WTC11 (cell line): ENCODE measurements at regions not wholly inside any gene's neighbourhood (a gene's known extent, or its start where the extent isn't known, plus 50 kb on each side); places are given as distances from the start of the nearest gene placed in this dataset.

Experiments used
- ATF1 ChIP-seq: sonication (generic); formaldehyde crosslinking; IDR thresholded peaks from 2 replicates; pipeline ENCODE4 v1.8.1; 2023; ENCODE audit warnings: mild to moderate bottlenecking, moderate library complexity, missing genetic modification reagents
- CREB1 ChIP-seq: sonication (generic); formaldehyde crosslinking; IDR thresholded peaks from 2 replicates; pipeline ENCODE4 v1.8.0; 2023; ENCODE audit warnings: mild to moderate bottlenecking, missing genetic modification reagents
- CREM ChIP-seq: sonication (generic); formaldehyde crosslinking; IDR thresholded peaks from 2 replicates; pipeline ENCODE4 v1.8.1; 2022; ENCODE audit warnings: mild to moderate bottlenecking, missing genetic modification reagents, moderate library complexity
- TF ChIP-seq, protein P1 (sequence below): sonication (generic); formaldehyde crosslinking; IDR thresholded peaks from 2 replicates; pipeline ENCODE4 v1.8.1; 2023; ENCODE audit warnings: mild to moderate bottlenecking, missing genetic modification reagents, borderline replicate concordance
- TF ChIP-seq, protein P2 (sequence below): sonication (generic); formaldehyde crosslinking; IDR thresholded peaks from 2 replicates; pipeline ENCODE4 v1.8.1; 2022; ENCODE audit warnings: mild to moderate bottlenecking, moderate library complexity, missing genetic modification reagents
- TF ChIP-seq, protein P3 (sequence below): sonication (generic); formaldehyde crosslinking; IDR thresholded peaks from 2 replicates; pipeline ENCODE4 v1.8.1; 2023; ENCODE audit warnings: mild to moderate bottlenecking, missing genetic modification reagents, moderate library complexity
- TF ChIP-seq, protein P4 (sequence below): fragments of 200-600 bp; IDR thresholded peaks from 2 replicates; pipeline ENCODE4 v1.8.0; 2022; ENCODE audit warnings: antibody characterized with exemption
- TF ChIP-seq, protein P5 (sequence below): sonication (generic); formaldehyde crosslinking; conservative IDR thresholded peaks from 2 replicates; pipeline ENCODE4 v1.8.1; 2022; ENCODE audit warnings: mild to moderate bottlenecking, missing genetic modification reagents
- TF ChIP-seq, protein P6 (sequence below): sonication (generic); formaldehyde crosslinking; IDR thresholded peaks from 2 replicates; pipeline ENCODE4 v1.8.1; 2023; ENCODE audit warnings: mild to moderate bottlenecking, missing genetic modification reagents

DNA sequence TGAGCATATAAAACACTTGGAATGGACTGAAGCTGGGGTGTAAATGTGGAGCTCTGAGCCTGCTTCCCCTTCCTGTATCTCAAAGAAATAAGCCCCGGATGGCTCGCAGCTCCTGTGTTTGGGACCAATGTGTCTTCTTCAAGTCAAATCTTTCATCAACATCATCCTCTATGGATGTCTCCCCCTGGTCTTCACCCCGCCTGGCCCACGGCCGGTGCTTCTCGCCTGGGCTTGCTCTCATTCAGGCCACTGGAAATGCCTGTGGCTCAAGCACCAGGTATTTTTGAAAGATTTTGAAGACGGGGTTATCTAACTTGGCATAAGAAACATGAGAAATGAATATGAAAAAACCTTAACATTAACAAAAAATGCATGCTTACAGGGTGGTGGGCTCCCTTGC is 769.8 kb downstream of the BRD1 start:
- TF ChIP-seq, protein P1, sequence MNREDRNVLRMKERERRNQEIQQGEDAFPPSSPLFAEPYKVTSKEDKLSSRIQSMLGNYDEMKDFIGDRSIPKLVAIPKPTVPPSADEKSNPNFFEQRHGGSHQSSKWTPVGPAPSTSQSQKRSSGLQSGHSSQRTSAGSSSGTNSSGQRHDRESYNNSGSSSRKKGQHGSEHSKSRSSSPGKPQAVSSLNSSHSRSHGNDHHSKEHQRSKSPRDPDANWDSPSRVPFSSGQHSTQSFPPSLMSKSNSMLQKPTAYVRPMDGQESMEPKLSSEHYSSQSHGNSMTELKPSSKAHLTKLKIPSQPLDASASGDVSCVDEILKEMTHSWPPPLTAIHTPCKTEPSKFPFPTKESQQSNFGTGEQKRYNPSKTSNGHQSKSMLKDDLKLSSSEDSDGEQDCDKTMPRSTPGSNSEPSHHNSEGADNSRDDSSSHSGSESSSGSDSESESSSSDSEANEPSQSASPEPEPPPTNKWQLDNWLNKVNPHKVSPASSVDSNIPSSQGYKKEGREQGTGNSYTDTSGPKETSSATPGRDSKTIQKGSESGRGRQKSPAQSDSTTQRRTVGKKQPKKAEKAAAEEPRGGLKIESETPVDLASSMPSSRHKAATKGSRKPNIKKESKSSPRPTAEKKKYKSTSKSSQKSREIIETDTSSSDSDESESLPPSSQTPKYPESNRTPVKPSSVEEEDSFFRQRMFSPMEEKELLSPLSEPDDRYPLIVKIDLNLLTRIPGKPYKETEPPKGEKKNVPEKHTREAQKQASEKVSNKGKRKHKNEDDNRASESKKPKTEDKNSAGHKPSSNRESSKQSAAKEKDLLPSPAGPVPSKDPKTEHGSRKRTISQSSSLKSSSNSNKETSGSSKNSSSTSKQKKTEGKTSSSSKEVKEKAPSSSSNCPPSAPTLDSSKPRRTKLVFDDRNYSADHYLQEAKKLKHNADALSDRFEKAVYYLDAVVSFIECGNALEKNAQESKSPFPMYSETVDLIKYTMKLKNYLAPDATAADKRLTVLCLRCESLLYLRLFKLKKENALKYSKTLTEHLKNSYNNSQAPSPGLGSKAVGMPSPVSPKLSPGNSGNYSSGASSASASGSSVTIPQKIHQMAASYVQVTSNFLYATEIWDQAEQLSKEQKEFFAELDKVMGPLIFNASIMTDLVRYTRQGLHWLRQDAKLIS (CRISPR knock-in tag): no peak
- TF ChIP-seq ATF1 (CRISPR knock-in tag): no peak
- TF ChIP-seq, protein P2, sequence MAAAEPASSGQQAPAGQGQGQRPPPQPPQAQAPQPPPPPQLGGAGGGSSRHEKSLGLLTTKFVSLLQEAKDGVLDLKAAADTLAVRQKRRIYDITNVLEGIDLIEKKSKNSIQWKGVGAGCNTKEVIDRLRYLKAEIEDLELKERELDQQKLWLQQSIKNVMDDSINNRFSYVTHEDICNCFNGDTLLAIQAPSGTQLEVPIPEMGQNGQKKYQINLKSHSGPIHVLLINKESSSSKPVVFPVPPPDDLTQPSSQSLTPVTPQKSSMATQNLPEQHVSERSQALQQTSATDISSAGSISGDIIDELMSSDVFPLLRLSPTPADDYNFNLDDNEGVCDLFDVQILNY (CRISPR knock-in tag): no peak
- TF ChIP-seq, protein P3, sequence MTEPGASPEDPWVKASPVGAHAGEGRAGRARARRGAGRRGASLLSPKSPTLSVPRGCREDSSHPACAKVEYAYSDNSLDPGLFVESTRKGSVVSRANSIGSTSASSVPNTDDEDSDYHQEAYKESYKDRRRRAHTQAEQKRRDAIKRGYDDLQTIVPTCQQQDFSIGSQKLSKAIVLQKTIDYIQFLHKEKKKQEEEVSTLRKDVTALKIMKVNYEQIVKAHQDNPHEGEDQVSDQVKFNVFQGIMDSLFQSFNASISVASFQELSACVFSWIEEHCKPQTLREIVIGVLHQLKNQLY (CRISPR knock-in tag): no peak
- TF ChIP-seq CREB1 (CRISPR knock-in tag): no peak
- TF ChIP-seq, protein P4, sequence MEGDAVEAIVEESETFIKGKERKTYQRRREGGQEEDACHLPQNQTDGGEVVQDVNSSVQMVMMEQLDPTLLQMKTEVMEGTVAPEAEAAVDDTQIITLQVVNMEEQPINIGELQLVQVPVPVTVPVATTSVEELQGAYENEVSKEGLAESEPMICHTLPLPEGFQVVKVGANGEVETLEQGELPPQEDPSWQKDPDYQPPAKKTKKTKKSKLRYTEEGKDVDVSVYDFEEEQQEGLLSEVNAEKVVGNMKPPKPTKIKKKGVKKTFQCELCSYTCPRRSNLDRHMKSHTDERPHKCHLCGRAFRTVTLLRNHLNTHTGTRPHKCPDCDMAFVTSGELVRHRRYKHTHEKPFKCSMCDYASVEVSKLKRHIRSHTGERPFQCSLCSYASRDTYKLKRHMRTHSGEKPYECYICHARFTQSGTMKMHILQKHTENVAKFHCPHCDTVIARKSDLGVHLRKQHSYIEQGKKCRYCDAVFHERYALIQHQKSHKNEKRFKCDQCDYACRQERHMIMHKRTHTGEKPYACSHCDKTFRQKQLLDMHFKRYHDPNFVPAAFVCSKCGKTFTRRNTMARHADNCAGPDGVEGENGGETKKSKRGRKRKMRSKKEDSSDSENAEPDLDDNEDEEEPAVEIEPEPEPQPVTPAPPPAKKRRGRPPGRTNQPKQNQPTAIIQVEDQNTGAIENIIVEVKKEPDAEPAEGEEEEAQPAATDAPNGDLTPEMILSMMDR: no peak
- no peak for TF ChIP-seq CREM
- TF ChIP-seq, protein P5, sequence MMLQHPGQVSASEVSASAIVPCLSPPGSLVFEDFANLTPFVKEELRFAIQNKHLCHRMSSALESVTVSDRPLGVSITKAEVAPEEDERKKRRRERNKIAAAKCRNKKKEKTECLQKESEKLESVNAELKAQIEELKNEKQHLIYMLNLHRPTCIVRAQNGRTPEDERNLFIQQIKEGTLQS (CRISPR knock-in tag): no peak
- TF ChIP-seq, protein P6, sequence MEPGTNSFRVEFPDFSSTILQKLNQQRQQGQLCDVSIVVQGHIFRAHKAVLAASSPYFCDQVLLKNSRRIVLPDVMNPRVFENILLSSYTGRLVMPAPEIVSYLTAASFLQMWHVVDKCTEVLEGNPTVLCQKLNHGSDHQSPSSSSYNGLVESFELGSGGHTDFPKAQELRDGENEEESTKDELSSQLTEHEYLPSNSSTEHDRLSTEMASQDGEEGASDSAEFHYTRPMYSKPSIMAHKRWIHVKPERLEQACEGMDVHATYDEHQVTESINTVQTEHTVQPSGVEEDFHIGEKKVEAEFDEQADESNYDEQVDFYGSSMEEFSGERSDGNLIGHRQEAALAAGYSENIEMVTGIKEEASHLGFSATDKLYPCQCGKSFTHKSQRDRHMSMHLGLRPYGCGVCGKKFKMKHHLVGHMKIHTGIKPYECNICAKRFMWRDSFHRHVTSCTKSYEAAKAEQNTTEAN (CRISPR knock-in tag): no peak
